Activated CD8-positive, alpha-beta memory T cell treated with anti-CD3 and anti-CD28 coated beads for 24 hours (primary cell): ENCODE measurements at regions not wholly inside any gene's neighbourhood (a gene's known extent, or its start where the extent isn't known, plus 50 kb on each side); places are given as distances from the start of the nearest gene placed in this dataset.
"Not testable (repeated sequence)": the region's sequence is repeated elsewhere in the genome, so short reads cannot be mapped to it uniquely, and the experiment has no call there.

Experiments
- DNase-seq: peaks from one replicate; pipeline ENCODE4 v3.0.0-alpha.2; 2020

DNA sequence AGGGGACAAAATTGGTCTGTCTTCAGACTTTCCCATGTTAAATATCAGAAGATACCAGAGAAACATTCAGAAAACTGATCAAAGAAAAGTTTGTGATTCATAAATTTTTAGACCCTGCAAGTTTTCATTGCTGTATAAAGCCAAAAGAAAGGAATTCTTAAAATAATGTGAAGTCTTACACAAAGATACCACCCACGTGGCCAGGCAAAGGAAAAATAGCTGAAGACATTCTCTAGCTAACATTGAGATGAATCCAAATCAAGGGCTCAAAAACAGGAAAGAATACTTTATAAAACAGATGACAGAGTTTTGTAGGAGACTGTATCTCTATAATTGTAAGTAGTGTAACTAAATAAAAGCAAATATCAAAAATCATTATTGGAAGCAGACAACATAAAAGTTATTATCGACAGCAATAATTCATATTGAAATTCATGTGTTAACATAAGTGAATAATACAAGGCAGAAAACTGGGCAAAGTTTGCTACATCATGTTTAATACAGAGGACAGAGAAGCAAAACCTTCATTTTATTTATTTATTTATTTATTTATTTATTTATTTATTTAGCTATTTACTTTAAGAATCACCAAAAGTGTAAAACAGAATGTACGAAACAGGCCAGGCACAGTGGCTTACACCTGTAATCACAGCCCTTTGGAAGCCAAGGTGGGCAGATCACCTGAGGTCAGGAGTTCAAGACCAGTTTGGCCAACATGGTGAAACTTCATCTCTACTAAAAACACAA lies 204.6 kb upstream of the SLIT2 start:
- no peak for DNase-seq

DNA sequence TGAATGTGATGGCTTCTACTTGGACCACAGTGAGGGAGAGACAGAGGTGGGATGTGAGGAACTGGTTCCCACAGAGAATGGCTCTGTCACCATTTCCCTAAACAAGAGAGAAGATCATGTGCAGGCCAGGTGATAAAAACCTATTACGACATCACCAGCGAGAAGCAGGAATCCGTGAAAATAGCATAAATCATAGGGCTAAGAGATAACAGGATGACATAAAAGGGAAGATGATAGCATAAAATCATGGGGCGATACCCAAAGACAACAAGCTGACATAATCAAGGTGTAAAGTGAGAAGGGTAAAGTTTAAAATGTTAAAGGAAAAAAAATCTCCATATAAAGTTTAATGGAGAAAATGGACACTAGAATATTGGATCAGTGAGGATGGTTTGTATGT lies 205.5 kb upstream of the SLIT2 start:
- no peak for DNase-seq

DNA sequence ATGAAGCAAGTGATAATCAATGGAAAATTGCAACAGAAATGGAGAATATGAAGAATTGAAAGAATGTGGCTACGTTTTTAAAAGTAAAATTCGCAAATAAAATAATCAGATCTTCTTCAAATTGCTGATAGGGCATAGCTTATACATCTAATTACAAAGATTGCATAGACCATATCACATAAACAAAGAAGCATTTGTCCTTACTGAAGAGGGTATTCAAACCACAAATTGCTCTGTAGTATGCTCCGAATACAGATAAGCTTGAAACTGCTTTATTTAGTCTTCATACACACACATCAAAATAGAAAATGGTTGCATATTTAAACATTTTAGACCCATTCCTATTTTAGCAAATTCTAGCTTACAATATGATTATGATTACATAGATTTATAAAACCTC lies 206.7 kb upstream of the SLIT2 start:
- no peak for DNase-seq

DNA sequence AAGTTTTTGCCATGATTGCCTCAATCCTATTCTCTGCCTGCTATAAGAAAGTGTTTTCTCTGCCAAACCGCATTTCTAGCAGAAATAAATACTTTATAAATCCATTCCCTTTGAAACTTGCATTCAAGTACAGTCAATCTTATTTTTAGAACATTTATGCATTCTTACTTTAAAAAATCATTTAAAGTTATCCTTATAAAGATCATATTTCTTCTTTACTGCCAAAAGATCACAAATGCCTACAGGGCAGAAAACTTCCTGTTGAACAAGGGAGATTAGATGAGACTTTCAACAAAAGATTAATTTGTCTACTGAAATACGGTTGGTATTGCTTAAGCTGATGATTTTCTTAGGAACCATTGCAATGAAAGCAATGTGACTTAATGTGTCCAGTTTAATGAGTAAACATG lies 207.2 kb upstream of the SLIT2 start:
- DNase-seq, result no peak

DNA sequence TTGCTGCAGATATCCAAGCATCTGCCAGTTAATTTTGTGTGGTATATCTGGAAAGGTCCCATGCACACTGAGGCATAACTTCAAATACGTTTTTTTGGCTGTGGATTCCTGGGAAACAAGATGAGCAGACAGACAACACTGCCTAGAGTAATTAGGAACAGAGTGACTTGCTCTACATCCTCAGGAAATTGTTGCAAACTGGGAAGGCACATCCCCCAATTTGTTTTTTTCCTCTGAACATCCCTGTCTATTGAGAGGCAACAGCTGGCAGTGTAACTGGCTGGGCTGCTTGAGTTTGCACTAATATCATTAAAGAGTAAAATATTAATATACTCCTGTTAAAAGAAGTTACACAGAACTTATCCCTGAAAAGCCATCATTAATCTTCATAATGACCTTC lies 207.7 kb upstream of the SLIT2 start:
- no peak for DNase-seq

DNA sequence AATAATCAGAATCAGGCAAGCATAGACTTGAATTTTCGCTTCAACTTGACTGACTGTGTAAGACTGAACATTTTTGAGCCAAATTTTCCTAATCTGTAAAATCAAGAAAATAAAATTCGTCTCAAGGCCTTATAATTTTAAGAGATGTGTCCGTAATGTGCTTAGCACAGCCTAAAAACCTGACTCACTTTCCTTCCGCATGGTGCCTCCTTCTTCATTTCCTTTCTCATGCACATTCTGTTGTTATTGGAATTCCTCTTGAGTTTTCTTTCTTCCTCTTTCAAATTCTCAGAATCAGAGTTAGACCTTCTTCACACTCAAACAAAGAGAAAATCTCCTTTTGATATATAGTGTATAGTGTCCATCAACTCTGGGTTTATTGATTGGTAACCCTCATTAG lies 208.9 kb upstream of the SLIT2 start:
- no peak for DNase-seq

DNA sequence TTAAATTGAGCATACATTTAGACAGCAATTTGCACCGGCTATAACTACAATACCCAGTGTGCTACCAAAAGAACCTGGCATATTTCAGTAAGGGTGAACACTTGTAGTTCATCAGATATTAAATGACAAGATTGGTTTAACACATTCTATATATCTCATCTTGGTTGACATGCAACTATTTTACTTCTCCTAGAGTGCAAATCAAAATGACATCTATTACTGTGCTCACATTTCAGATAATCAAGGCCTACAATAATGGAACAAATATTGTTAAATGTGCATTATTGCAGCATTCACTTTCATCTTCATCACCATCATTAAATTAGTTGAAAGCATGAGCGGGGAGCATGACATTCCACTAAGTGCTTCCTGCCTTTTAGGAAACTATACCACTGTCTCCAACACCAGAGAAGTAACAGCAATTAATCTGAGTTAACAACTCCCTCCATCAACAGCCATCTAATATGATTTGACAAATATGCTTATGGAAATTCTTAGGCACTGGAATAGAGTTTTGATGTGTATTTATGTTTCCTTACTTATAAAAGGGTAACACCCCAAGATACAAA lies 209.8 kb upstream of the SLIT2 start:
- DNase-seq, result no peak

DNA sequence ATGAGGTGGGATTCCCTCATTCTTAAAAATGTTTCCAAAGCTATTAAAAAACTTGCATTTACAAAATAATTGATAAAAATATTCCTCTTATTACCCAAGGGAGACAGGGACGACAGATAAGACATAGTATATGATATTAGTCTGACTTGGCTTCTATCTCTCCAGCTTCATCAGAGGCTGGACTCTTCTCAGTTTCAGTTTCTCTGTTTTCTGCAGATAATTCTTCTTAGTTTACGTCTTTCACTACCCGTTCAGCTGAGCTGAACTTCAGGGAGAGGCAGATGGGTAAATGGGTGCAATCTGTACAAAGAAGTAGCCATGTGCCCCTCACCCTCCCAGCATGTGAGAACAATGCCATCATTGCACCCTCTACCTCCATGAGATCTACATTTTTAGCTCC lies 214.0 kb upstream of the SLIT2 start:
- DNase-seq, result no peak

DNA sequence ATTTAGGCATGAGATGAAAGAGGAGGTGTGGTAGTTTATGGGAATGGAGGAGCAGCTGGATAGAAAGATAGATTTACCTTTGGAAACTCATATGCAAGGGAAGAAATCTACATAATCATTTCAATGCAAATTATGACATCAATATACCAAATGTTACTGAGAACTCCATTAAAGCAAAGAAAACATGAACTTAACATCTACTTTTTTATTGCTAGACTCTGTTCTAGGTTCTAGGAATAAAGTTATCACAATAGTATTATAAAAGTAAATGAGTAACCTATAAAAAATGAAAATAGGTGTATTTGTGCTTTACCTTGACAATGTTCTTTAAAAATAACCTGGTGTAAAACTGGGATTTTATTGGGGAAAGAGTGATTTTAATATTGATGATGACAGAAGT lies 221.6 kb upstream of the SLIT2 start:
- DNase-seq, result no peak

DNA sequence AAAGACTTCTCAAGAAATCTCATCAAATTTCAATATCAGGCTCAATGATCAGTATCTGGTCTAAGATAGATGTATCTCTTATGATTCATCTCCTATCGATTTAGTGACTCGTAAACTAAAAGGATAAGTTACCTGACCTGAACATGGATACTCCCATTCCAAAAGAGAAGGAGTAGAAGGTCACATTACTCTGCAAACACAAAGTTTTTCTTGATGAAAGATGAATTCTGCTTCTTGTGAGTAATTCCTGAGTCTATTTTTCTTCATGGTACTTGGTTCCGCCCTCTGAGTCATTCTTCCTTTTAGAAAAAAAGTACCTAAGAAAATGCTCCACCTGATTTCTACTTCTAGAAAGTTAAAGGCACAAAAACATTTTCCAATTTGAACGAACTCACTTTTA lies 223.1 kb upstream of the SLIT2 start:
- no peak for DNase-seq

DNA sequence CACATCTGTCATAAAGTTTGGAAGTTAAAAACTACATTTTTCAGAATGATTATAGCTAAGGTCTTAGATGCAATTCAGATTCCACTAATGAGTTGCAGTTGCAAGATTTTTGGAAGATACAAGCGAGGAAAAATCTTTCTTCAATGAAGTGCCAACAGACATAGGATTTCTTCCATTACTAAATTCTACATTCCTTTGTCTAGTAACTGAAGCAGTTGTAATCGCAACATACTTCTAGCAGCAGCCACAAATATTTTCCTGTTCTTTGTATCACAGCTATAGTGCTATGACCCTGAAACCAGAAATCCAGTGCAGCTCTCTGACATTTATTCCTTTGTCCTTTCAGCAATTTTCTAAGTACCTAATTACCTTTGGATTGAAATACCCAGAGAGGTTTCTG lies 225.2 kb upstream of the SLIT2 start:
- no peak for DNase-seq

DNA sequence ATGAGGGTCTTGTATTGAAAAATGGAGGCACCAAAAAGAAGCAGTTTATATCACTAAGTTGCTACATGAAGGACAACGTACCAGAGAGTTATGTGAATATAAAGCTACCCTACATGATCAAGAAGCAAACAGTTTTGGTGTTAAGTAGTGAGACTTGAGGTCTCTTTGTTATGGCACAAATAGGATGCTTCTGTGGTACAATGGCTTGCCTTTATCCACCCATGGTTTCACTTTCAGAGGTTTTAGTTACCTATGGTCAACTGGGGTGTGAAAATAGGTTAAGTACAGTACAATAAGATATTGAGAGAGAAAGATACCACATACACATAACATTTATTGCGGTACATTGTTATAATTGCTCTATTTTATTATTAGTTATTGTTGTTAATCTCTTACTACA lies 229.2 kb upstream of the SLIT2 start:
- no peak for DNase-seq

DNA sequence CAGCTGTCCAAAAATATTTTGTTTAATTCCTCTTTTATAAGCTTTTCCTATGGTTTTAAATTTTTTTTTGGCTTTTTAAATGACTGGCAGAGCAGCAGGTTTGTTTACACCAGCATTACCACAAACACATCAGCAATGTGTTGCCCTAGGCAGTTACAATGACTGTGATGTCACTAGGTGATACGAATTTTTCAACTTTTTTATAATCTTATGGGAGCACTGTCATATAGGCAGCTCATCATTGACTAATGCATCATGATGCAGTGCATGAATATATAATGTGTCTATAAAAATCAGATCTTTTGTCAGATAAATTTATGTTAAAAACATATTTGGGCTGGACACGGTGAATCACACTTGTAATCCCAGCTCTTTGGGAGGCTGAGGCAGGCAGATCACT lies 231.6 kb upstream of the SLIT2 start:
- DNase-seq, result no peak

DNA sequence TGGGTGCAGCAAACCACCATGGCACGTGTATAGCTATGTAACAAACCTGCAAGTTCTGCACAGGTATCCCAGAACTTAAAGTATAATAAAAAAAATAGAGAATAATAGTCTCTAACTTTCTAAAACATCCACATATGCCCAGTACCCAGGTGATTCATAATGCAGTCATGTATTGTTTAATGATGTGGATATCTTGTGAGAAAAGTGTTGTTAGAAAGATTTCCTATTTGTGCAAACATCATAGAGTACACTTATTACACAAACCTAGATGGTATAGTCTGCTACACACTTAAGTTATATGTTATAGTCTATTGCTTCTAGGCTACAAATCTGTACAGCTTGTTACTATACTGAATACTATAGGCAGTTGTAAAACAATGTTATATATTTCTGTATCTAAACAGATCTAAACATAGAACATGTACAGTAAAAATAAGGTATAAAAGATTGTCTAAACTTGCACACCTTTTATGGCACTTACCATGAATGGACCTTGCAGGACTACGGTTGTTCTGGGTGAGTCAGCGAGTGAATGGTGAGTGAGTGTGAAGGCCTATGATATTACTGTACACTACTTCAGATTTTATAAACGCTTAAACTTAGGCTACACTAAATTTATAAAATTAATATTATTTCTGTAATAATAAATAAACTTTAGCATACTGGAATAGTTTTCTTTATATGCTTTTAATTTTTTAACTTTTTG lies 232.2 kb upstream of the SLIT2 start:
- DNase-seq, result no peak

DNA sequence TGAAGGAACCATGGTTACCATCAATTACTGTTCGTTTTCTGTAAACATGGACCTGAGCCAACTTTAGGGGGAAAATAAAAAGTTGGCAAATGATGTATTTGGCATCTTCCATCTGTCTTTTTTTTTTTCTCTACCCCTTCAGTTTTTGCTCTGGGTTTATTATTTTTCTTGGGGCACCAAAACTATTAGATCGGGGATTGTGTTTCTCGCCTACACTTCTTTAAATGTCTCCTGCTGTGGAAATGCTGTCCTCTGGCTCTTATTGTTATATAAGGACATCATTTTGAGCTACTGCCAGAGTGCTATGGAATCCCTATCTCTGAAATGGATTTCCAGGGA lies 234.0 kb upstream of the SLIT2 start:
- no peak for DNase-seq

DNA sequence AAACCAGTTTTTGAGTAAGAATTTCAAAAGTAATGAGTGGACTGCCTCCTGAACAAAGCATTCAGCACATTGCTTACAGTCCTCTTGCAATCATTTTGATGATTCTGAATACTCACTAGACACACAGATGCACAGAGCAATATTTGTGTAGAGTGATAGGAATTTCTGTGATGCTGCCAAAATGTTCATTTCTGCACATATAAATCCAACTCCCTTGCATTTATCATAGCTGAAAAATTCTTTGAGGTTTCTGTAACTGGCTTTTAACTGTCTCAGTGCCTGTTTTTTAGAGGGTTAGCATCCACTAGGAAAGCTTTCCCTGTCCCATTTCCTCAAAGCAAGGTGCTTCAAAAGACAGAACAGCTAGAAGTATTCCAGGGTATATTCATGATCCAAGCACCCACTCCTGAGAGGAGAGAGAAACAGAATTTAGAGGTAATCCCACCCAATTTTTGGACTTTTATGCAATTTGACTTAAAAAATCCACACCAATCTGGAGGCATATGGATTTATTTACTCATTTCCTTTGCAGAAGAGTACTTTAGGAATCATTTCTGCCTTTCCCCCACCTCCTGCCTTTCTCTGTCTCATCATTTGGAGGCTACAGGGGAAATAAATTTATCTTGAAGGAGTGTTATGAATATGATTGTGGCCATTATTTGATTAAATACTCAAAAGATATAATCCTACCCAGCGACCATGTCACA lies 234.5 kb upstream of the SLIT2 start:
- no peak for DNase-seq

DNA sequence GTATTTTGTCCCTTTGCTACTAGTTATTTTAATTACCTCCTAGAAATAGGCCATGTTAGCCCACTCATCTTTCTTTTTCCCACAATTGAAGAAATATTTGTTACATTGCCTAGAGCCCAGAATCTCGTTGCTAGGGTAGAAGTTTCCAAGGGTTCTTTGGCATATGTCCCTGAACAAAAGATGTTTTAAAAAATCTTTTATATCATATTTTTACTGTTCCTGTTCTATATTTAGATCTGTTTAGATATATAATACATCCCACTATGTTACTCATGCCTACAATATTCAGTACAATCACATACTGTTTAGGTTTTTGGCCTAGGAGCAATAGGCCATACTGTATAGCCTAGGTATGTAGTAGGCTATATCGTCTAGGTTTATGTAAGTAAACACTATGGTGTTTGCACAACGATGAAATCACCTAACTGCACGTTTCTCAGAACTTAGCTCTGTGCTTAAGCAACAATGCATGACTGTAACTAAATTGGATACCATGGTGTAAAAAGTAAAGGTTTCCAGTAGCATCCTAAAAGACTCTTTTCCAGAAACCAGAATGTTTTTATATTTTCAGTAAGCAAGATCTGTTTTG lies 236.0 kb upstream of the SLIT2 start:
- no peak for DNase-seq

DNA sequence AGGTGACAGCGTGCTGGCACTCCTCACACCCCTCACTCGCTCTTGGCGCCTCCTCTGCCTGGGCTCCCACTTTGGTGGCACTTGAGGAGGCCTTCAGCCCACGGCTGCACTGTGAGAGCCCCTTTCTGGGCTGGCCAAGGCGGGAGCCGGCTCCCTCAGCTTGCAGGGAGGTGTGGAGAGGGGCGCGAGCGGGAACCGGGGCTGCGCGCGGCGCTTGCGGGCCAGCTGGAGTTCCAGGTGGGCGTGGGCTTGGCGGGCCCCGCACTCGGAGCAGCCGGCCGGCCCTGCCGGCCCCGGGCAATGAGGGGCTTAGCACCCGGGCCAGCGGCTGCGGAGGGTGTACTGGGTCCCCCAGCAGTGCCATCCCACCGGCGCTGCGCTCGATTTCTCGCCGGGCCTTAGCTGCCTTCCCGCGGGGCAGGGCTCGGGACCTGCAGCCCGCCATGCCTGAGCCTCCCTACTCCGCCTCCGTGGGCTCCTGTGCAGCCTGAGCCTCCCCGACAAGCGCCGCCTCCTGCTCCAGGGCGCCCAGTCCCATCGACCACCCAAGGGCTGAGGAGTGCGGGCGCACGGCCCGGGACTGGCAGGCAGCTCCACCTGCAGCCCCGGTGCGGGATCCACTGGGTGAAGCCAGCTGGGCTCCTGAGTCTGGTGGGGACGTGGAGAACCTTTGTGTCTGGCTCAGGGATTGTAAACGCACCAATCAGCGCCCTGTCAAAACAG lies 247.7 kb upstream of the SLIT2 start:
- not testable (repeated sequence) for DNase-seq

DNA sequence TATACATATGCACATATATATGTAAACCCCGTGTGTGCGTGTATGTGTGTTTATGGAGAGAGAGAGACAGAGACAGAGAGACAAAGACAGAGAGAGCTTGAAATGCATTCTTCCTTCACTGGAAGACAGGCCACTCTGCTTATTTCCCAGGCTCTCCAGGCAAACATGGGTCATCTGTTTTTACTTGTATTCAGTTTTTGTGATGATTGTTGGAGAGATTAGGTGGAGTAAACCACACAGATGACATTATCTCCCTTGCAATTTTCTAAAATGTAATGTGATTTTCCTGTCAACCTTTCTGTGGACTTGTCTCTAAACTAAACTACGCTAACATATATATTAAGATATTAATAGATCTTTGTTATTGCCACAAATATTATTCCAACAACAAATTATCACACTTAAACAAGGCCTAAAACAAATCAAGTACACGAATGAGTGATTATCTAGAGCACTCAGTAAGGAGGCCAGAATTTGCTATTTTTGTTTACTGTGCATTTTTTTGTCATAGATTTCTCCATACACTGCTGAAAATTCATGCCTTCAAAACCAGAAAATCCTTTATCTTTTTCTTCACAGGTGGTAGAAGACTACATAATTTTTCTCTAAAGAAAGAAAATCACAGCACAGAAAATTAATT lies 251.8 kb upstream of the SLIT2 start:
- no peak for DNase-seq

DNA sequence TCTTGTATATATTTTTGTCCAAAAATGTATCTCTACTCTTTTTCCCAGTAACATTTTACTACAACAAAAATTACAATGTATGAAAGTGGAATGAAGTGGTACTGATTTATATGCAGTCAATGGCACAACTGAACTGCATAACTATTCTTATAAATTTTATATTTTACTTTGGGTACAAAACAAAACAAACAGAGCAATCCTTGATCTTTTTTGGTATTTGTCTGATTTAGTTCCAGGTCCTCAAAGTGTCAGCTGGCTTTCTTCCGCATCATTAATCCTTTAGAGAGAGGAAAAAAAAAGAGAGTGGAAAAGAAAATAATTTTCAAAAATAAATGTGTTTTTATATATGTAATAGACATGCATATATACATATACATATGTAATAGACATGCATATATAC lies 252.4 kb upstream of the SLIT2 start:
- no peak for DNase-seq

DNA sequence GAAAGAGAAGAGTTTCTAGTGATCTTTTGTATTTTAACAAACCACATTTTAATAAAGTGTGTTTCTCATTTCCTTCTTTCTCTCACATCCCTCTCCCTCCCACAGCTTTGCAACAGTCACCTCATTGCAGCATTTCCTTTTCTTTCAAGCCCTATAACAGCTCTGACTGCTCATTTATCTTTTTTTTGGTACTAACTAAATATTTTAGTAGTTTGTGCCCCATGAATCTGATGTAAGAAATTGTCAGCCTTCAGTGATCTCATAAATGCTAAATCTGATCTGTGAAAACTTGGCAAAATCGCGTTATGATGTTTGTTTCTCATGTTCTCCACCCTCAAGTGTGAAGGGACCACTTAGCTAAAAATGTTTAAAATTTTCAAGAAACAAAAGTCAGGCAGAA lies 258.5 kb upstream of the SLIT2 start:
- DNase-seq, result no peak

DNA sequence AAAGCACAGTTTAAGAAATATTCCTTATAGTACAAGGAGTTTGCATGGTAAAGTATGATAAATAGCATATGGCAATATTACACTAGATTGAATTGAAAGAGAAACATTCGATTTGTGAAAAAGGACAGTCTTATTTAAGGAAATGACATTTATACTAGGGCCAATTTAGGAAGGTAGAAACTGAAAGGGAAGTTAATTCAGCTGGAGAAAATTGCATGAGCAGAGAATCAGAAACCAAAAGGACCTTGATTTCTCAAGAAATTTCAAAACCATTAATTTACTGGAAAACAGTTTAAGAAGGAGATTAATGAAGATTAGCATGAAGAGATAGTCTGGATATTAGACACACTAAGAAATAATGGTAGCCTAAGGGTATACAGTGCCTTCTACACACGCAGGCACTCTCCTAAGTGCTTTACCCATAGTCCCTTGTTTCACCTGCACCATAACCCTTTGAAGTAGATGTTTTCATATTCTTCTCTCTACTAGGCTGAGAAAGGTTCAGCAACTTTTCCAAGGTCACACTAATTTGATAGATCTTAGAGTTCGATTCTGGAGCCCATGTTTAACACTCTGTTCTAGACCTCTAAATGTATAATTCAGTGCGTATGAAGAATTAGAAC lies 259.1 kb upstream of the SLIT2 start:
- no peak for DNase-seq
